MM.1S (cell line): ENCODE measurements at regions not wholly inside any gene's neighbourhood (a gene's known extent, or its start where the extent isn't known, plus 50 kb on each side); places are given as distances from the start of the nearest gene placed in this dataset.

Experiments
- EZH2 ChIP-seq: fragments of 300-600 bp; sonication (generic); optimal IDR thresholded peaks from 2 replicates; pipeline ENCODE3; 2017; ENCODE audit warnings: low read depth, mild to moderate bottlenecking, antibody characterized with exemption, low read length, mixed read lengths
- EZH2phosphoT487 ChIP-seq: fragments of 300-600 bp; sonication (generic); IDR thresholded peaks from 2 replicates; pipeline ENCODE4 v1.6.1; 2018; ENCODE audit warnings: antibody characterized with exemption, low read length
- TF ChIP-seq, protein P1 (sequence below): fragments of 300-600 bp; sonication (generic); IDR thresholded peaks from 2 replicates; pipeline ENCODE4 v1.5.1; 2016; ENCODE audit warnings: antibody characterized with exemption, low read length, mixed read lengths

DNA sequence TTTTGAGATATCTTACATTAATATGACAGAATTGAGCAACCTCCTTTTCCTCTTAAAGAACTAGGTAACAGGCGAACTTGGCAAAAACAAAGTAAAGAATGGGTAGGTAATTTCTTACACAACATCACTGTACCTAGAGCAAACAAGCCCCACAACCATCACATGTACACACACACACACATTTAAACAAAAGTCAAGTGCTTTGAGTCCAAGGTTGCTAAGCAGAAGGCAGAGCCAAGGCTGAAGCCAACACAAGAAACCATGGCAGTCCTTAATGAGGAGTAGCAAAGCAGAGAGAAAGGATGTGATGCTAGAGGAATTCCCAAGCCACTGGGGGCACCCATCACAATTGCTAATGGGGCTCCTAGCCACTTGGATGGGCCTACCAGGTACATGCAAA, 164.1 kb downstream of the PAX3 start:
- TF ChIP-seq, protein P1, sequence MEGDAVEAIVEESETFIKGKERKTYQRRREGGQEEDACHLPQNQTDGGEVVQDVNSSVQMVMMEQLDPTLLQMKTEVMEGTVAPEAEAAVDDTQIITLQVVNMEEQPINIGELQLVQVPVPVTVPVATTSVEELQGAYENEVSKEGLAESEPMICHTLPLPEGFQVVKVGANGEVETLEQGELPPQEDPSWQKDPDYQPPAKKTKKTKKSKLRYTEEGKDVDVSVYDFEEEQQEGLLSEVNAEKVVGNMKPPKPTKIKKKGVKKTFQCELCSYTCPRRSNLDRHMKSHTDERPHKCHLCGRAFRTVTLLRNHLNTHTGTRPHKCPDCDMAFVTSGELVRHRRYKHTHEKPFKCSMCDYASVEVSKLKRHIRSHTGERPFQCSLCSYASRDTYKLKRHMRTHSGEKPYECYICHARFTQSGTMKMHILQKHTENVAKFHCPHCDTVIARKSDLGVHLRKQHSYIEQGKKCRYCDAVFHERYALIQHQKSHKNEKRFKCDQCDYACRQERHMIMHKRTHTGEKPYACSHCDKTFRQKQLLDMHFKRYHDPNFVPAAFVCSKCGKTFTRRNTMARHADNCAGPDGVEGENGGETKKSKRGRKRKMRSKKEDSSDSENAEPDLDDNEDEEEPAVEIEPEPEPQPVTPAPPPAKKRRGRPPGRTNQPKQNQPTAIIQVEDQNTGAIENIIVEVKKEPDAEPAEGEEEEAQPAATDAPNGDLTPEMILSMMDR, result no peak
- TF ChIP-seq EZH2, result no peak
- TF ChIP-seq EZH2phosphoT487, result no peak
